Chondrocyte (in vitro differentiated cells): ENCODE measurements at regions not wholly inside any gene's neighbourhood (a gene's known extent, or its start where the extent isn't known, plus 50 kb on each side); places are given as distances from the start of the nearest gene placed in this dataset.

Experiments used
- DNase-seq: peaks from one replicate; pipeline ENCODE4 v3.0.0; 2021; ENCODE audit warnings: mixed read lengths, low spot score
- H3K27ac Mint-ChIP-seq: one replicate; pipeline ENCODE4 v1.8.0; 2021; ENCODE audit warnings: mild to moderate bottlenecking, moderate library complexity, mixed read lengths; ENCODE audit not compliant: unreplicated experiment
- H3K27me3 Mint-ChIP-seq: 2 replicates; pipeline ENCODE4 v1.8.0; 2021; ENCODE audit warnings: low read depth, mixed read lengths
- H3K36me3 Mint-ChIP-seq: 2 replicates; pipeline ENCODE4 v1.8.0; 2021; ENCODE audit warnings: low read depth, mixed read lengths
- H3K4me1 Mint-ChIP-seq: 2 replicates; pipeline ENCODE4 v1.8.0; 2021; ENCODE audit warnings: low read depth, mild to moderate bottlenecking, mixed read lengths
- H3K4me3 Mint-ChIP-seq: one replicate; pipeline ENCODE4 v1.8.0; 2021; ENCODE audit warnings: mild to moderate bottlenecking, moderate library complexity, mixed read lengths; ENCODE audit not compliant: unreplicated experiment
- H3K9me3 Mint-ChIP-seq: 2 replicates; pipeline ENCODE4 v1.8.0; 2021; ENCODE audit warnings: low read depth, mixed read lengths
- TF ChIP-seq, protein P1 (sequence below): fragments of 200-600 bp; sonication (generic); IDR thresholded peaks from 2 replicates; pipeline ENCODE4 v1.5.0; 2021; ENCODE audit warnings: antibody characterized with exemption, mild to moderate bottlenecking, moderate library complexity

DNA sequence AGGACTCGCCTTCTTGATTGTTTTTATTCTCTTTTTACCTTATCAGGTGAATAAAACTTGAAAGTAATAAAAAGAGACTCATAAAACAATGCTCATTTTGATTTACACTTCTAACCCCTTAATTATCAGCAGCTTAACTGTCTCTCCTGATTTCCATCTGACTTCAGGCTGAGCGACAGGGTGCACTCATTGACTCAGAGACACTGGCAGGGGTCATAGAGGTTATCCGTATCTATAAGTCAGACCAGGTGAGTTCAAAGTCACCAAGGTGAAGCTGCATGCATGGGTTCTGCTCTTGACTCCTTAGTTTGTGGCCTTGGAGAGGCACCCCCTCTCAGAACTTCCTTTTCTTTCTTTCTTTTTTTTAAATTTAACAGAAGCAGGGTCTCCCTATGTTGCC, 116.4 kb upstream of the SLC34A2 start:
- Mint-ChIP-seq H3K27ac (no peak overlapping the region), H3K4me3 (no peak overlapping the region), H3K27me3 (peaks cover 7% of the 10 kb centered on the region), H3K36me3 (no peaks in the 10 kb centered on the region), H3K9me3 (no peaks in the 10 kb centered on the region), H3K4me1 (no peaks in the 10 kb centered on the region)
- DNase-seq, result no peak
- TF ChIP-seq, protein P1, sequence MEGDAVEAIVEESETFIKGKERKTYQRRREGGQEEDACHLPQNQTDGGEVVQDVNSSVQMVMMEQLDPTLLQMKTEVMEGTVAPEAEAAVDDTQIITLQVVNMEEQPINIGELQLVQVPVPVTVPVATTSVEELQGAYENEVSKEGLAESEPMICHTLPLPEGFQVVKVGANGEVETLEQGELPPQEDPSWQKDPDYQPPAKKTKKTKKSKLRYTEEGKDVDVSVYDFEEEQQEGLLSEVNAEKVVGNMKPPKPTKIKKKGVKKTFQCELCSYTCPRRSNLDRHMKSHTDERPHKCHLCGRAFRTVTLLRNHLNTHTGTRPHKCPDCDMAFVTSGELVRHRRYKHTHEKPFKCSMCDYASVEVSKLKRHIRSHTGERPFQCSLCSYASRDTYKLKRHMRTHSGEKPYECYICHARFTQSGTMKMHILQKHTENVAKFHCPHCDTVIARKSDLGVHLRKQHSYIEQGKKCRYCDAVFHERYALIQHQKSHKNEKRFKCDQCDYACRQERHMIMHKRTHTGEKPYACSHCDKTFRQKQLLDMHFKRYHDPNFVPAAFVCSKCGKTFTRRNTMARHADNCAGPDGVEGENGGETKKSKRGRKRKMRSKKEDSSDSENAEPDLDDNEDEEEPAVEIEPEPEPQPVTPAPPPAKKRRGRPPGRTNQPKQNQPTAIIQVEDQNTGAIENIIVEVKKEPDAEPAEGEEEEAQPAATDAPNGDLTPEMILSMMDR, result no peak

DNA sequence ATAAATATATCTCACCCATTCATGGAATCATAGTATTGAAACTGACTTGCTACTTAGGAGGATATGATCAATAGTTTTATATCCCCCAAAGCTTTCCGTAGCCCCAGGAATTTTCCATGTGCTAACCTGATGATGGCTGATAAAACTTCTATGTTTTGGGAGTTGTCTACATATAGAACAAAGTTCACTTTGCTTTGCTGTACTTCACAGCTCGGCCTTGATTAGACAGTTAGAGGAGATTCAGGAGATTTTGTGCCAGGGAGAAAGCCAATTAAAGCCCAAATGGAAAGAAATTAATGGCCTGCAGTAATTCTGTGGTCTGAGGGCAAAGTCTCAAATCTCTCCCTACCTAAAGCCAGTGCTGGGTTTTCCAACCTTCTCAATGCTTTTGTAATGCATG, 114.9 kb upstream of the SLC34A2 start:
- H3K4me3 Mint-ChIP-seq, result no peak overlapping the region
- no peak overlapping the region for H3K27ac Mint-ChIP-seq
- no peaks in the 10 kb centered on the region for H3K36me3 Mint-ChIP-seq
- no peak for DNase-seq
- TF ChIP-seq, protein P1, result no peak
- no peaks in the 10 kb centered on the region for H3K9me3 Mint-ChIP-seq
- no peaks in the 10 kb centered on the region for H3K4me1 Mint-ChIP-seq
- H3K27me3 Mint-ChIP-seq, result peaks cover 1% of the 10 kb centered on the region

DNA sequence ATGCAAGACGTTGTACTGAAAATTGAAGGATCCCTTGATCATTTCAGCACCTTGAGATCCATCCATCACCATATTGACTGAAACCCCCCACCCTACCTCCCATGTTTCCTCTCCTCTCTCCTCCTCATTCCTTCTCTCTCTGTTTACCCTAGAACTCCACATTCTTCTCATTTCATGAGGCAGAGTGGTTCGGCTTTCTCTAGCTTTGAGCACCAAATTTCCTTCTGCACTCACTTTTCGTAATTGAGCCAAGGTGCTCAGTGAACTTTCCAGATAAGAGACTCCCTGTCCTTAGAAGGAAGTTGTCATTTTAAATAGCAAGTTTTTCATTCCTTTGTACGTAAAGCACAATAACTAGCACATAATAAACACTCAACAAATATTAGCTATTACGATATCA, 108.3 kb upstream of the SLC34A2 start:
- peaks cover 4% of the 10 kb centered on the region for H3K9me3 Mint-ChIP-seq
- H3K36me3 Mint-ChIP-seq, result no peaks in the 10 kb centered on the region
- no peaks in the 10 kb centered on the region for H3K4me1 Mint-ChIP-seq
- DNase-seq, result no peak
- H3K27me3 Mint-ChIP-seq, result peaks cover 4% of the 10 kb centered on the region
- TF ChIP-seq, protein P1, result no peak
- H3K4me3 Mint-ChIP-seq, result no peak overlapping the region
- no peak overlapping the region for H3K27ac Mint-ChIP-seq

DNA sequence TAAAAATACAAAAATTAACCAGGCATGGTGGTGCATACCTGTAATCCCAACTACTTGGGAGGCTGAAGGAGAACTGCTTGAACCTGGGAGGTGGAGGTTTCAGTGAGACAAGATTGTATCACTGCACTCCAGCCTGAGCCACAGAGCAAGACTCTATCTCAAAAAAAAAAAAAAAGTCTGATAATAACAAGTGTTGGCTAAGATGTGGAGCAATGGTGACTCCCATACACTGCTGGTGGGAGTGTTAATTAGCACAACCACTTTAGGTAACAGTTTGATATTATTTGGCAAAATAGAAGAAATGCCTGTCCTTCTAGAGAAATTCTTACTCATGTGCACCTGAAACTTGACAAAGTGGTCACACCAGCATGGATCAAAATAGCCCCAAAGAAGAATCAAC, 106.2 kb upstream of the SLC34A2 start:
- no peak overlapping the region for H3K4me3 Mint-ChIP-seq
- no peaks in the 10 kb centered on the region for H3K4me1 Mint-ChIP-seq
- no peaks in the 10 kb centered on the region for H3K36me3 Mint-ChIP-seq
- TF ChIP-seq, protein P1, result no peak
- H3K9me3 Mint-ChIP-seq, result peaks cover 4% of the 10 kb centered on the region
- peaks cover 4% of the 10 kb centered on the region for H3K27me3 Mint-ChIP-seq
- DNase-seq, result no peak
- H3K27ac Mint-ChIP-seq, result no peak overlapping the region

DNA sequence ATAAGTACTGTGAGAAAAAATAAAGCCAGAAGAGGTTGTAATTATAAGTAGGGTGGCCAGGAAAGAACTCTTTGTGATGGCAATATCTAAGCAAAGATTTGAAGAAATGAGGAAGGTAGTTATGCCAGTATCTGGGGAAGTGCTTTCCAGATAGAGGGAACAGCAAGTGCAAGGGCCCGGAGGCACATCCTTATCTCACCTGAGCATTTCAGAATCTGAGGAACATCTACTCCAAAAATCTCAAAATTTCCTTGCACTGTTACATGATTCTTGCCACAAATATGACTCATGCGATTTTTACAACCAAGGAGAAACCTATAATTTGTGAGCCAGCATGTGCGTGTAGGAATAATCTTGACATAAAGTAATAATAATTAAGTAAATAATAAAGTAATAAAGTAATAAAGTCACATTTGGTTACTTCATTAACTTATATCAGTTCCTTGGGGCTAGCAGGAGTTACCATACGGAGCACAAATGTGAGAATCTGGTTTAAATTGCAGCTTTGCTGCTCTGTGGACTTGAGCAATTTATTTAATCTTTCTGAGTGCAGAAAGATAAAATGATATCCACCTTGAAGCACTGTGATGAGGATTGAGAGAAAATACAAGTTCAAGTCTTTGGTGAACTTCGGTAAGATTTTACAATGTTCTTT, 105.1 kb upstream of the SLC34A2 start:
- Mint-ChIP-seq H3K4me3 (no peak overlapping the region), H3K9me3 (peaks cover 4% of the 10 kb centered on the region), H3K36me3 (no peaks in the 10 kb centered on the region), H3K4me1 (no peaks in the 10 kb centered on the region), H3K27me3 (peaks cover 8% of the 10 kb centered on the region), H3K27ac (no peak overlapping the region)
- TF ChIP-seq, protein P1, result no peak
- no peak for DNase-seq
